A549 (cell line): ENCODE measurements at regions not wholly inside any gene's neighbourhood (a gene's known extent, or its start where the extent isn't known, plus 50 kb on each side); places are given as distances from the start of the nearest gene placed in this dataset.

Experiments used
- ATAC-seq, 2 experiments: fragments of 200-7000 bp in 1 of 2; fragments of >200 bp in 1 of 2; cut with Nextera tagmentation in 1 of 2; cut with Tn5 transposase in 1 of 2; 3 replicates each; pipeline versions ENCODE4 v1.8.0 to v1.9.1; 2018 to 2020; ENCODE audit warnings: mild to moderate bottlenecking in 1 of 2, moderate library complexity in 1 of 2
- CTCF ChIA-PET: fragments of 300-600 bp; sonication (Branson Sonifier 250); formaldehyde crosslinking; extraction: SDS; loops from one replicate; lab custom pipeline; 2021; ENCODE audit warnings: antibody characterized with exemption, inconsistent platforms; lab: Yijun Ruan, JAX
- POLR2A ChIA-PET: fragments of 350-600 bp; formaldehyde crosslinking; extraction: SDS; loops from one replicate; lab custom pipeline; 2021; ENCODE audit warnings: antibody characterized with exemption, inconsistent platforms; lab: Yijun Ruan, JAX
- DNase-seq, 2 experiments: peaks; one replicate each; pipeline versions ENCODE4 v3.0.0 to v3.0.0-alpha.2; 2011 to 2016; ENCODE audit warnings: low read depth in 1 of 2, low spot score in 1 of 2
- FAIRE-seq: peaks from 2 replicates; lab custom pipeline; 2011; peaks lifted over from hg19 to GRCh38; lab: Jason Lieb, UNC
- H3K27ac ChIP-seq, 2 experiments: fragments of >200 bp; sonication (Bioruptor Twin); formaldehyde crosslinking; 3 replicates each; pipeline ENCODE4 v1.5.1; 2016 to 2017
- H3K4me1 ChIP-seq: fragments of >200 bp; sonication (Bioruptor Twin); formaldehyde crosslinking; 3 replicates; pipeline ENCODE4 v1.6.1; 2016
- H3K4me2 ChIP-seq: fragments of >200 bp; sonication (Bioruptor Twin); formaldehyde crosslinking; 3 replicates; pipeline ENCODE4 v1.6.1; 2016
- H3K4me3 ChIP-seq: fragments of >200 bp; sonication (Bioruptor Twin); formaldehyde crosslinking; 3 replicates; pipeline ENCODE4 v1.5.1; 2016
- H3K9me3 ChIP-seq: fragments of >200 bp; sonication (Bioruptor Twin); formaldehyde crosslinking; 3 replicates; pipeline ENCODE4 v1.6.1; 2016
- BHLHE40 ChIP-seq: IDR thresholded peaks from 2 replicates; pipeline ENCODE4 v1.6.1; 2012; ENCODE audit warnings: low read depth, low read length, inconsistent platforms
- CBX2 ChIP-seq: fragments of 200-600 bp; sonication (generic); IDR thresholded peaks from 2 replicates; pipeline ENCODE4 v1.6.1; 2016; ENCODE audit warnings: low read depth, mild to moderate bottlenecking, borderline replicate concordance
- CBX8 ChIP-seq: fragments of 200-600 bp; sonication (generic); IDR thresholded peaks from 2 replicates; pipeline ENCODE4 v1.6.1; 2016
- ELK1 ChIP-seq: fragments of 150-350 bp; IDR thresholded peaks from 2 replicates; pipeline ENCODE4 v1.6.1; 2014; ENCODE audit warnings: low read depth, mild to moderate bottlenecking, low read length
- EP300 ChIP-seq, 2 experiments: fragments of >200 bp; sonication (Bioruptor Twin); formaldehyde crosslinking; IDR thresholded peaks; 2 replicates in 1 of 2; 3 replicates in 1 of 2; pipeline ENCODE4 v1.6.1; 2016 to 2017
- ESRRA ChIP-seq: fragments of 150-350 bp; IDR thresholded peaks from 2 replicates; pipeline ENCODE4 v1.6.1; 2014; ENCODE audit warnings: mild to moderate bottlenecking, low read length, borderline replicate concordance
- HDAC2 ChIP-seq: fragments of 200-600 bp; sonication (generic); IDR thresholded peaks from 2 replicates; pipeline ENCODE4 v1.6.1; 2016
- HMGXB4 ChIP-seq: fragments of 250-450 bp; sonication (Bioruptor Pico); IDR thresholded peaks from 2 replicates; pipeline ENCODE4 v1.5.0; 2021; ENCODE audit warnings: mild to moderate bottlenecking, moderate library complexity, borderline replicate concordance
- HOXB13 ChIP-seq: fragments of 250-450 bp; sonication (Bioruptor Pico); IDR thresholded peaks from 2 replicates; pipeline ENCODE4 v1.5.0; 2020; ENCODE audit warnings: low read depth, mild to moderate bottlenecking, moderate library complexity
- HOXB5 ChIP-seq: fragments of 250-450 bp; sonication (Bioruptor Pico); IDR thresholded peaks from 2 replicates; pipeline ENCODE4 v1.5.0; 2020; ENCODE audit warnings: mild to moderate bottlenecking, moderate library complexity
- JUN ChIP-seq, 2 experiments: fragments of >200 bp; sonication (Bioruptor Twin); formaldehyde crosslinking; IDR thresholded peaks; 2 replicates in 1 of 2; 3 replicates in 1 of 2; pipeline ENCODE4 v1.6.1; 2016 to 2017
- JUNB ChIP-seq: fragments of >200 bp; sonication (Bioruptor Twin); formaldehyde crosslinking; IDR thresholded peaks from 2 replicates; pipeline ENCODE4 v1.6.1; 2016
- KDM1A ChIP-seq: fragments of 200-600 bp; sonication (generic); IDR thresholded peaks from 2 replicates; pipeline ENCODE4 v1.6.1; 2016; ENCODE audit warnings: low read depth, mild to moderate bottlenecking
- KDM5A ChIP-seq: fragments of 200-600 bp; sonication (generic); IDR thresholded peaks from 2 replicates; pipeline ENCODE4 v1.6.1; 2016; ENCODE audit warnings: antibody characterized with exemption, mild to moderate bottlenecking
- MAX ChIP-seq: IDR thresholded peaks from 2 replicates; pipeline ENCODE4 v1.6.1; 2012
- MAZ ChIP-seq: fragments of 150-350 bp; IDR thresholded peaks from 2 replicates; pipeline ENCODE4 v1.6.1; 2014; ENCODE audit warnings: antibody characterized with exemption, low read depth, low read length, borderline replicate concordance
- NPAS2 ChIP-seq: fragments of 250-450 bp; sonication (Bioruptor Pico); IDR thresholded peaks from 2 replicates; pipeline ENCODE4 v1.8.0; 2022; ENCODE audit warnings: mild to moderate bottlenecking, moderate library complexity, borderline replicate concordance
- NR3C1 ChIP-seq: fragments of >200 bp; sonication (Bioruptor Twin); formaldehyde crosslinking; IDR thresholded peaks from 3 replicates; pipeline ENCODE4 v1.6.1; 2017
- PHF8 ChIP-seq: fragments of 200-600 bp; sonication (generic); IDR thresholded peaks from 2 replicates; pipeline ENCODE4 v1.6.1; 2016; ENCODE audit warnings: low read depth, mild to moderate bottlenecking, antibody characterized with exemption, moderate library complexity, borderline replicate concordance
- POLR2A ChIP-seq: IDR thresholded peaks from 2 replicates; pipeline ENCODE4 v1.6.1; 2012; ENCODE audit warnings: mild to moderate bottlenecking, low read length
- RAD21 ChIP-seq, 2 experiments: fragments of >200 bp in 1 of 2; sonication (Bioruptor Twin) in 1 of 2; formaldehyde crosslinking in 1 of 2; IDR thresholded peaks in 1 of 2; conservative IDR thresholded peaks in 1 of 2; 2 replicates in 1 of 2; 3 replicates in 1 of 2; pipeline ENCODE4 v1.6.1; 2012 to 2018; ENCODE audit warnings: inconsistent platforms in 1 of 2
- RARB ChIP-seq: fragments of 250-450 bp; sonication (Bioruptor Pico); IDR thresholded peaks from 2 replicates; pipeline ENCODE4 v1.8.0; 2021; ENCODE audit warnings: mild to moderate bottlenecking, moderate library complexity
- RCOR1 ChIP-seq: fragments of 150-350 bp; IDR thresholded peaks from 2 replicates; pipeline ENCODE4 v1.6.1; 2014; ENCODE audit warnings: antibody characterized with exemption, low read length, low read depth
- RFX5 ChIP-seq: fragments of 450-650 bp; IDR thresholded peaks from 2 replicates; pipeline ENCODE4 v1.7.1; 2014; ENCODE audit warnings: antibody characterized with exemption, mild to moderate bottlenecking, moderate library complexity
- RNF2 ChIP-seq: fragments of 200-600 bp; sonication (generic); IDR thresholded peaks from 2 replicates; pipeline ENCODE4 v1.6.1; 2016; ENCODE audit warnings: low read depth, mild to moderate bottlenecking, antibody characterized with exemption, moderate library complexity, borderline replicate concordance
- SMC3 ChIP-seq: fragments of >200 bp; sonication (Bioruptor Twin); formaldehyde crosslinking; IDR thresholded peaks from 3 replicates; pipeline ENCODE4 v1.6.1; 2018; ENCODE audit warnings: inconsistent platforms
- SREBF2 ChIP-seq: fragments of 450-650 bp; IDR thresholded peaks from 2 replicates; pipeline ENCODE4 v1.6.1; 2014; ENCODE audit warnings: mild to moderate bottlenecking, moderate library complexity
- TFCP2L1 ChIP-seq: fragments of 250-450 bp; sonication (Bioruptor Pico); IDR thresholded peaks from 2 replicates; pipeline ENCODE4 v1.5.0; 2021; ENCODE audit warnings: mild to moderate bottlenecking
- TP53 ChIP-seq: fragments of 250-450 bp; sonication (Bioruptor Pico); IDR thresholded peaks from 2 replicates; pipeline ENCODE4 v1.5.0; 2021; ENCODE audit warnings: mild to moderate bottlenecking, moderate library complexity
- ZFP36 ChIP-seq: fragments of 450-650 bp; IDR thresholded peaks from 2 replicates; pipeline ENCODE4 v1.6.1; 2014; ENCODE audit warnings: borderline replicate concordance; ENCODE audit not compliant: partially characterized antibody
- ZNF302 ChIP-seq: fragments of 250-450 bp; sonication (Bioruptor Pico); IDR thresholded peaks from 2 replicates; pipeline ENCODE4 v1.9.0; 2021; ENCODE audit warnings: inconsistent platforms, mild to moderate bottlenecking, moderate library complexity
- ZSCAN20 ChIP-seq: fragments of 250-450 bp; sonication (Bioruptor Pico); IDR thresholded peaks from 2 replicates; pipeline ENCODE4 v1.8.0; 2022; ENCODE audit warnings: mild to moderate bottlenecking, moderate library complexity
- WGBS: methylation state at CpG from one replicate; pipeline ENCODE4 v1.1.6; 2017; ENCODE audit errors: missing lambda C conversion rate; 5-methylcytosine and 5-hydroxymethylcytosine counted together
- TF ChIP-seq, protein P1 (sequence below): IDR thresholded peaks from 2 replicates; pipeline ENCODE4 v1.6.1; 2012; ENCODE audit warnings: low read depth, borderline replicate concordance

GRCh38 chr5:2031581-2031980 is 148.9 kb upstream of the IRX4 start:
- ATAC-seq: no peak
- no peak overlapping the region for H3K27ac ChIP-seq
- no peaks in the 10 kb centered on the region for H3K4me1 ChIP-seq
- WGBS: 15% methylated on average over 11 of the region's 11 CpGs
- no peak overlapping the region for H3K4me3 ChIP-seq
- no peak for FAIRE-seq
- no peak for DNase-seq
- ChIA-PET POLR2A (no interaction called here), CTCF (no interaction called here)
- no peak overlapping the region for H3K4me2 ChIP-seq
- TF ChIP-seq CBX2: no peak
- TF ChIP-seq MAX: no peak
- no peak for TF ChIP-seq BHLHE40
- TF ChIP-seq EP300 (IDR thresholded peaks at IDR 0.05): no peak
- no peak for TF ChIP-seq HOXB5
- TF ChIP-seq HDAC2: no peak
- TF ChIP-seq CBX8: no peak
- no peak for TF ChIP-seq TFCP2L1
- no peak for TF ChIP-seq JUNB
- TF ChIP-seq KDM5A: no peak
- no peak for TF ChIP-seq RARB (CRISPR knock-in tag)
- TF ChIP-seq RNF2: no peak
- TF ChIP-seq TP53 (CRISPR knock-in tag): no peak
- TF ChIP-seq RAD21 (conservative IDR thresholded peaks at IDR 0.05 in 1 of 2, IDR thresholded peaks at IDR 0.05 in 1 of 2): no peak
- TF ChIP-seq JUN (IDR thresholded peaks at IDR 0.05): no peak
- no peak for TF ChIP-seq NR3C1
- TF ChIP-seq KDM1A: no peak
- H3K9me3 ChIP-seq: no peaks in the 10 kb centered on the region

DNA sequence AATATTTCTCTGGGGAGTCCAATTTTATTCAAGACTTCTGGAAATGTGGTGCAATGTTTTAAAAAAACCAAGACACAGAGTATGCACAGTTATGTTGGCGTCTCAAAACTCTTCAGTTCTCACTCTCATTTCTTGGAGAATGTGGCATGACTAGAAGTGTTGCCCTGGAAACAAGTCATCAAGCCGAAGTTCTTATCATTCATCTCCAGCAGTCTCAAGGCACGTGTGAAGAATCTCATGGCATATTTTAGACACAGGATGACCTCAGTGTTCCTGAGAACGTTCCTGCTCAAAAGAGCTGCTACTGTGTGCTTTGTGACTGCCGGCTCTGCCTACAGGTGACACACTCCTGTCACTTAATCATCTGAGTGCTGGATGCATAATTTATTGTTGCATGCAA is 147.4 kb upstream of the IRX4 start:
- Histone ChIP-seq H3K9me3 (no peaks in the 10 kb centered on the region), H3K27ac (no peak overlapping the region), H3K4me1 (no peaks in the 10 kb centered on the region), H3K4me3 (no peak overlapping the region), H3K4me2 (no peak overlapping the region)
- no peak for DNase-seq
- POLR2A ChIA-PET: no interaction called here
- CTCF ChIA-PET: no interaction called here
- 3% methylated on average over 5 of the region's 5 CpGs for WGBS
- no peak for FAIRE-seq
- ATAC-seq: no peak
- TF ChIP-seq ZFP36: no peak
- no peak for TF ChIP-seq RFX5
- TF ChIP-seq EP300 (IDR thresholded peaks at IDR 0.05): no peak
- TF ChIP-seq NR3C1: no peak
- no peak for TF ChIP-seq MAX
- TF ChIP-seq CBX8: no peak
- TF ChIP-seq RARB (CRISPR knock-in tag): no peak
- TF ChIP-seq HOXB13 (CRISPR knock-in tag): no peak
- no peak for TF ChIP-seq PHF8
- TF ChIP-seq POLR2A: no peak
- no peak for TF ChIP-seq HDAC2
- TF ChIP-seq ZNF302 (CRISPR knock-in tag): no peak
- no peak for TF ChIP-seq BHLHE40
- TF ChIP-seq ESRRA: no peak
- TF ChIP-seq, protein P1, sequence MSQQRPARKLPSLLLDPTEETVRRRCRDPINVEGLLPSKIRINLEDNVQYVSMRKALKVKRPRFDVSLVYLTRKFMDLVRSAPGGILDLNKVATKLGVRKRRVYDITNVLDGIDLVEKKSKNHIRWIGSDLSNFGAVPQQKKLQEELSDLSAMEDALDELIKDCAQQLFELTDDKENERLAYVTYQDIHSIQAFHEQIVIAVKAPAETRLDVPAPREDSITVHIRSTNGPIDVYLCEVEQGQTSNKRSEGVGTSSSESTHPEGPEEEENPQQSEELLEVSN: no peak
- no peak for TF ChIP-seq MAZ
- TF ChIP-seq ZSCAN20 (CRISPR knock-in tag): no peak
- no peak for TF ChIP-seq NPAS2 (CRISPR knock-in tag)
- no peak for TF ChIP-seq SMC3

DNA sequence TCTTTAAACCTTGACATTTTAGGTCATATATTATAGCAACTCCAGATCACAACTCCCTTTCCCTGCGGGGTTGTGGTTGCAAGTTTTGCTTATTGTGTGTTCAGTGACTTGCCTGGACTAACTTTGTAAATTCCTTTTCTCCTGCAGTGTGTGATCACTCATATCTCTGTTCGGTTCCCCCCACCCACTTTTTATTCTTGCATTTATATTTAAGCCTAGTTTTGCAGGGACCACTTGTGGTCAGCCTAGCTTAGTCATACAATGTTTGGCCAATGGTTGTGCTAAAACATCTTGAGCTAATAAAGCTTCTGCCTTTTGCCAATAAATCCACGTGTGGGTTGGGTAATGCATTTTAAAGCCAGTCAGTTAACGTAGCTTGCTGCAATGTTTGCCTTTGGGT is 146.5 kb upstream of the IRX4 start:
- CTCF ChIA-PET: no interaction called here
- Histone ChIP-seq H3K4me3 (no peak overlapping the region), H3K4me2 (no peak overlapping the region), H3K27ac (no peak overlapping the region), H3K4me1 (no peaks in the 10 kb centered on the region), H3K9me3 (no peaks in the 10 kb centered on the region)
- under 1% methylated on average over 4 of the region's 4 CpGs for WGBS
- DNase-seq (no peak), ATAC-seq (no peak), FAIRE-seq (no peak)
- POLR2A ChIA-PET: no interaction called here
- no peak for TF ChIP-seq JUN (IDR thresholded peaks at IDR 0.05)
- no peak for TF ChIP-seq HMGXB4 (CRISPR knock-in tag)
- TF ChIP-seq SMC3: no peak
- no peak for TF ChIP-seq ELK1
- no peak for TF ChIP-seq MAX
- no peak for TF ChIP-seq BHLHE40
- TF ChIP-seq HOXB5: no peak
- no peak for TF ChIP-seq RCOR1
- TF ChIP-seq SREBF2: no peak
